ENCODE measurements at regions not wholly inside any gene's neighbourhood (a gene's known extent, or its start where the extent isn't known, plus 50 kb on each side); places are given as distances from the start of the nearest gene placed in this dataset.

GRCh38 chr4:132071815-132072214, 1077.3 kb upstream of the PCDH10 start:
- Histone ChIP-seq H2AFZ (no peak overlapping the region), H3K79me2 (no peaks in the 10 kb centered on the region), H4K20me1 (ENCODE audit: insufficient read depth, poor library complexity, severe bottlenecking) (no peaks in the 10 kb centered on the region), H3K9me2 (replicated peaks; ENCODE audit: insufficient read depth) (no peaks in the 10 kb centered on the region), H3K4me1 (ENCODE audit: insufficient read depth) (no peaks in the 10 kb centered on the region), H3K36me3 (replicated peaks; ENCODE audit: insufficient read depth, low read depth) (no peaks in the 10 kb centered on the region), H3K4me2 (no peak overlapping the region), H3K27ac (no peak overlapping the region), H3K9me3 (ENCODE audit: low read depth) (no peaks in the 10 kb centered on the region), H3K4me3 (no peak overlapping the region), H3K27me3 (no peaks in the 10 kb centered on the region)
- WGBS (ENCODE audit: low lambda C conversion rate, missing lambda C conversion rate), result 78% methylated on average over 1 of the region's 1 CpG
- no peak for DNase-seq (ENCODE audit: low spot score)
- no peak for TF ChIP-seq EZH2phosphoT487 (IDR thresholded peaks at IDR 0.05; ENCODE audit: low read depth, severe bottlenecking, unreplicated experiment)
- no peak for TF ChIP-seq CTCF (IDR thresholded peaks at IDR 0.05; ENCODE audit: poor library complexity)
- TF ChIP-seq EZH2 (IDR thresholded peaks at IDR 0.05; ENCODE audit: borderline replicate concordance), result no peak

- H4K20me1 ChIP-seq (ENCODE audit: insufficient read depth, poor library complexity, severe bottlenecking), result no peaks in the 10 kb centered on the region
- no peaks in the 10 kb centered on the region for H3K79me2 ChIP-seq
- no peak for DNase-seq (ENCODE audit: low spot score)
- H3K4me3 ChIP-seq, result no peak overlapping the region
- no peak overlapping the region for H3K27ac ChIP-seq
- no peaks in the 10 kb centered on the region for H3K9me3 ChIP-seq (ENCODE audit: low read depth)
- H3K4me1 ChIP-seq (ENCODE audit: insufficient read depth), result no peaks in the 10 kb centered on the region
- 76% methylated on average over 2 of the region's 2 CpGs for WGBS (ENCODE audit: low lambda C conversion rate, missing lambda C conversion rate)
- H3K36me3 ChIP-seq (replicated peaks; ENCODE audit: insufficient read depth, low read depth), result no peaks in the 10 kb centered on the region
- H3K9me2 ChIP-seq (replicated peaks; ENCODE audit: insufficient read depth), result no peaks in the 10 kb centered on the region
- H3K27me3 ChIP-seq, result no peaks in the 10 kb centered on the region
- no peak overlapping the region for H3K4me2 ChIP-seq
- no peak overlapping the region for H2AFZ ChIP-seq
- TF ChIP-seq EZH2 (IDR thresholded peaks at IDR 0.05; ENCODE audit: borderline replicate concordance) (no peak), EZH2phosphoT487 (IDR thresholded peaks at IDR 0.05; ENCODE audit: low read depth, severe bottlenecking, unreplicated experiment) (no peak), CTCF (IDR thresholded peaks at IDR 0.05; ENCODE audit: poor library complexity) (no peak)
Observed at GRCh38 chr4:132076829-132077228, 1072.3 kb upstream of the PCDH10 start.

- 90% methylated on average over 4 of the region's 4 CpGs for WGBS (ENCODE audit: low lambda C conversion rate, missing lambda C conversion rate)
- no peaks in the 10 kb centered on the region for H3K4me1 ChIP-seq (ENCODE audit: insufficient read depth)
Observed at GRCh38 chr4:132085105-132085504, 1064.0 kb upstream of the PCDH10 start.

More at GRCh38 chr4:132085105-132085504, 1064.0 kb upstream of the PCDH10 start:
- H3K36me3 ChIP-seq (replicated peaks; ENCODE audit: insufficient read depth, low read depth), result no peaks in the 10 kb centered on the region
- no peak overlapping the region for H2AFZ ChIP-seq
- H3K4me2 ChIP-seq, result no peak overlapping the region
- no peaks in the 10 kb centered on the region for H3K9me3 ChIP-seq (ENCODE audit: low read depth)
- no peaks in the 10 kb centered on the region for H4K20me1 ChIP-seq (ENCODE audit: insufficient read depth, poor library complexity, severe bottlenecking)
- no peak overlapping the region for H3K4me3 ChIP-seq
- H3K27me3 ChIP-seq, result no peaks in the 10 kb centered on the region
- H3K79me2 ChIP-seq, result no peaks in the 10 kb centered on the region
- no peak overlapping the region for H3K27ac ChIP-seq
- TF ChIP-seq EZH2 (IDR thresholded peaks at IDR 0.05; ENCODE audit: borderline replicate concordance) (no peak), EZH2phosphoT487 (IDR thresholded peaks at IDR 0.05; ENCODE audit: low read depth, severe bottlenecking, unreplicated experiment) (no peak), CTCF (IDR thresholded peaks at IDR 0.05; ENCODE audit: poor library complexity) (no peak)
- no peaks in the 10 kb centered on the region for H3K9me2 ChIP-seq (replicated peaks; ENCODE audit: insufficient read depth)
- no peak for DNase-seq (ENCODE audit: low spot score)
